T-cell (primary cell): ENCODE measurements at regions not wholly inside any gene's neighbourhood (a gene's known extent, or its start where the extent isn't known, plus 50 kb on each side); places are given as distances from the start of the nearest gene placed in this dataset.
A peak's percentile ranks its signal among the peaks of the same experiment; 100 is the strongest.

Experiments used
- ATAC-seq, 4 experiments: fragments of 200-7000 bp in 3 of 4; fragments of 150-1000 bp in 1 of 4; cut with Tn5 transposase; replicated peaks in 1 of 4; 1 replicate in 3 of 4; 2 replicates in 1 of 4; pipeline ENCODE4 v1.10.0; 2021; ENCODE audit warnings: moderate library complexity in 3 of 4, mild to moderate bottlenecking in 2 of 4, moderate number of reproducible peaks in 1 of 4
- CTCF ChIA-PET, 2 donors: fragments of 300-600 bp; sonication (Branson Sonifier 250); formaldehyde crosslinking; loops; one replicate each; lab custom pipeline; 2022; ENCODE audit warnings: antibody characterized with exemption in 2 of 2; lab: Charles Lee
- POLR2A ChIA-PET, 2 donors: fragments of 300-600 bp; sonication (Branson Sonifier 250); formaldehyde crosslinking; loops; one replicate each; lab custom pipeline; 2022; ENCODE audit warnings: antibody characterized with exemption in 2 of 2; lab: Charles Lee
- DNase-seq, 35 experiments: peaks; one replicate each; pipeline versions ENCODE4 v3.0.0 to v3.0.0-alpha.2; 2013 to 2023
- H3K27ac ChIP-seq: one replicate; pipeline ENCODE4 v1.5.1; 2013; ENCODE audit warnings: low read length
- H3K27me3 ChIP-seq, 2 experiments: replicated peaks in 1 of 2; 1 replicate in 1 of 2; 2 replicates in 1 of 2; pipeline versions ENCODE4 v1.6.1 to v1.7.0; 2013; ENCODE audit warnings: low read length in 1 of 2, mixed read lengths in 1 of 2; ENCODE audit not compliant: control insufficient read depth in 2 of 2, insufficient read depth in 2 of 2; ENCODE audit errors: extremely low read depth in 1 of 2
- H3K36me3 ChIP-seq, 2 donors: 1 replicate in 1 of 2; 2 replicates in 1 of 2; pipeline versions ENCODE4 v1.6.1 to v1.7.0; 2013; ENCODE audit warnings: low read length in 1 of 2; ENCODE audit not compliant: control insufficient read depth in 2 of 2, insufficient read depth in 1 of 2; ENCODE audit errors: extremely low read depth in 1 of 2
- H3K4me1 ChIP-seq, 2 experiments: 1 replicate in 1 of 2; 2 replicates in 1 of 2; pipeline versions ENCODE4 v1.6.1 to v1.7.0; 2013; ENCODE audit warnings: low read length in 2 of 2, mixed read lengths in 1 of 2; ENCODE audit not compliant: insufficient read depth in 2 of 2, control insufficient read depth in 1 of 2; ENCODE audit errors: extremely low read depth in 1 of 2
- H3K4me3 ChIP-seq, 2 donors: 1 replicate in 1 of 2; 2 replicates in 1 of 2; pipeline versions ENCODE4 v1.5.1 to v1.7.0; 2013; ENCODE audit warnings: mild to moderate bottlenecking in 2 of 2, low read length in 1 of 2, moderate library complexity in 1 of 2; ENCODE audit not compliant: control insufficient read depth in 1 of 2; ENCODE audit errors: extremely low read depth in 1 of 2
- H3K9me3 ChIP-seq: 2 replicates; pipeline ENCODE4 v1.7.0; 2013
- H3K27ac Mint-ChIP-seq, 2 donors: one replicate each; pipeline ENCODE4 v1.8.0; 2020 to 2021; ENCODE audit warnings: mild to moderate bottlenecking in 2 of 2, mixed read lengths in 2 of 2
- H3K27me3 Mint-ChIP-seq, 2 donors: one replicate each; pipeline ENCODE4 v1.8.0; 2021 to 2022; ENCODE audit warnings: mixed read lengths in 2 of 2
- H3K36me3 Mint-ChIP-seq: one replicate; pipeline ENCODE4 v1.8.0; 2021; ENCODE audit warnings: mixed read lengths
- H3K4me1 Mint-ChIP-seq, 3 donors: one replicate each; pipeline ENCODE4 v1.8.0; 2020 to 2022; ENCODE audit warnings: mixed read lengths in 3 of 3, mild to moderate bottlenecking in 1 of 3
- H3K4me3 Mint-ChIP-seq, 3 donors: one replicate each; pipeline ENCODE4 v1.8.0; 2020 to 2022; ENCODE audit warnings: mild to moderate bottlenecking in 3 of 3, mixed read lengths in 3 of 3, moderate library complexity in 3 of 3
- H3K9me3 Mint-ChIP-seq, 3 donors: one replicate each; pipeline ENCODE4 v1.8.0; 2020 to 2022; ENCODE audit warnings: mixed read lengths in 3 of 3
- WGBS: methylation state at CpG from one replicate; pipeline ENCODE4 v1.1.5; 2013; ENCODE audit warnings: missing lambda C conversion rate; ENCODE audit not compliant: insufficient coverage; 5-methylcytosine and 5-hydroxymethylcytosine counted together

DNA sequence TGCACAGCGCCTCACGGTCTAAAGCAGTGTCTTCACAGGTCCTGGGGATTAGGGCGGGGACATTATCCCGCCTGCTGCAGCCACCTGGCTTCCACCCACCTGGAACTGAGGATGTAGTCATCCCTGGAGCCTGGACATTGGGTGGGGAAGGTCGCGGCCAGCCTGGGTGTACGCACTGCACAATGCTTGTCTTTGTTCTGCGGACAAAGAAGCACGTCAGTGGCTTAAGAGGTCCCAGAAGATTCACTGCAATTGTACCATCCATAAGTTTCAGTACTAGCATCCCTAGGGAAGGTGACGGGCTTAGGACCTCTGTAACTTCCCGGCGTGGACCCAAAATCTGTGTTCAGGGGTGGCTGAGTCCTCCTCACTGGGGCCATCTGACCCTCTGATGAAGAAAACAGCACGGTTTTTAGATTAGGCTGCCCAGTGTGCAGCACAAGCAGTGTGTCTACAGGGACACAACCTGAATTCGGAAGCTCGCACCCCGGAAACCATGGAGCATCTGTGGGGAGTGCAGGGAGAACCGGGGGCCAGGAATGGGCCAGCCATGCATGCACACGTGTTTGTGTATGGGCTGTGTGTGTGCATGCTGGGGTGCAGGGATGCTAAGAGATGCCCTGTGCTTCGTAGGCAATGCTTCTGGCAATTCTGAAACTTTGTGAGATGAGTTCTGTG, 342.6 kb upstream of the B3GAT1 start:
- Histone ChIP-seq H3K9me3 (no peaks in the 10 kb centered on the region), H3K27ac (no peak overlapping the region), H3K4me1 (no peaks in the 10 kb centered on the region), H3K36me3 (no peaks in the 10 kb centered on the region), H3K27me3 (peaks cover 0 to 30% of the 10 kb centered on the region in 2 experiments), H3K4me3 (no peak overlapping the region)
- ChIA-PET POLR2A (no interaction called here), CTCF (no interaction called here)
- DNase-seq (peak in 1 of 35 experiments; percentile 11), ATAC-seq (no peak)
- Mint-ChIP-seq H3K4me1 (no peaks in the 10 kb centered on the region), H3K9me3 (no peaks in the 10 kb centered on the region), H3K27ac (no peak overlapping the region), H3K27me3 (peaks cover 12 to 13% of the 10 kb centered on the region in 2 donors), H3K4me3 (no peak overlapping the region), H3K36me3 (no peaks in the 10 kb centered on the region)
- 58% methylated on average over 16 of the region's 19 CpGs for WGBS

DNA sequence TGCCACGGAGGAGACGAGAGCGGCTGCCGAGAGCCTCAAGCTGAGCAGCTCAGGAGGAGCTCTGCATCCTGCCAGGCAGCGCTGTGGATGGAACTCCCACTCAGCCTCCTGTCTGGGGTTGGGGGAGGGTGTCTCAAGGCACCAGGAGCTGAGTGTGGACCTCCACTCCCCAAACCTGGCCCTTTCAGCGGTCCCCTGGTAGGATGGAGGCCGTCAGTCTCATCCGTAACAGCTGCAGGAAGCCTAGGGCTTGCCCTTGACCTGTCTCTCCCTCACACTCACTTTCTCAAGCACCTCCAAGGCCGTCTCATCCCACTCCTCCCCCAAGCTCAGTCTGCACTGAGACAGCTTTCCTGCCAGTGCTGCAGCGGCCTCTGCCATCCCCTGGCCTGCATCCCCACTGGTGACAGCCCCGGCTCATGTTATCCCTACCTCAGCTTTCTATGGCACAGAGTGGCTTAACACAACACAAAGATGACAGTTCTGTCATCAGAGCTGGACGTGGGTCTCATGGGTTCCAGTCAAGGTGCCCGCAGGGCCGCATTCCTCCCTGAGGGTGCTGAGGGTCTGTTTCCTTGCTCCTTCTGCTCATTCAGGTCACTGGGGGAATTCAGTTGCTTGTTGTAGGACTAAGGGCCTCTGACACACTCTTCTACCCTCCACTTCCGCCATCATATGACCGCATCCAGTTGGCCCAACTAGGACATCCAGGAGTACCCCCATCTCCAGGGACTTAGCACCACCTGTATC, 341.9 kb upstream of the B3GAT1 start:
- Mint-ChIP-seq H3K4me1 (no peaks in the 10 kb centered on the region), H3K9me3 (no peaks in the 10 kb centered on the region), H3K27ac (no peak overlapping the region), H3K36me3 (no peaks in the 10 kb centered on the region), H3K4me3 (no peak overlapping the region), H3K27me3 (peaks cover 17 to 18% of the 10 kb centered on the region in 2 donors)
- ATAC-seq (no peak), DNase-seq (peak in 1 of 35 experiments; percentile 8)
- Histone ChIP-seq H3K4me1 (no peaks in the 10 kb centered on the region), H3K9me3 (no peaks in the 10 kb centered on the region), H3K4me3 (no peak overlapping the region), H3K36me3 (no peaks in the 10 kb centered on the region), H3K27me3 (peaks cover 0 to 30% of the 10 kb centered on the region in 2 experiments), H3K27ac (no peak overlapping the region)
- CTCF ChIA-PET, result no interaction called here
- WGBS, result 52% methylated on average over 5 of the region's 16 CpGs
- POLR2A ChIA-PET, result no interaction called here

DNA sequence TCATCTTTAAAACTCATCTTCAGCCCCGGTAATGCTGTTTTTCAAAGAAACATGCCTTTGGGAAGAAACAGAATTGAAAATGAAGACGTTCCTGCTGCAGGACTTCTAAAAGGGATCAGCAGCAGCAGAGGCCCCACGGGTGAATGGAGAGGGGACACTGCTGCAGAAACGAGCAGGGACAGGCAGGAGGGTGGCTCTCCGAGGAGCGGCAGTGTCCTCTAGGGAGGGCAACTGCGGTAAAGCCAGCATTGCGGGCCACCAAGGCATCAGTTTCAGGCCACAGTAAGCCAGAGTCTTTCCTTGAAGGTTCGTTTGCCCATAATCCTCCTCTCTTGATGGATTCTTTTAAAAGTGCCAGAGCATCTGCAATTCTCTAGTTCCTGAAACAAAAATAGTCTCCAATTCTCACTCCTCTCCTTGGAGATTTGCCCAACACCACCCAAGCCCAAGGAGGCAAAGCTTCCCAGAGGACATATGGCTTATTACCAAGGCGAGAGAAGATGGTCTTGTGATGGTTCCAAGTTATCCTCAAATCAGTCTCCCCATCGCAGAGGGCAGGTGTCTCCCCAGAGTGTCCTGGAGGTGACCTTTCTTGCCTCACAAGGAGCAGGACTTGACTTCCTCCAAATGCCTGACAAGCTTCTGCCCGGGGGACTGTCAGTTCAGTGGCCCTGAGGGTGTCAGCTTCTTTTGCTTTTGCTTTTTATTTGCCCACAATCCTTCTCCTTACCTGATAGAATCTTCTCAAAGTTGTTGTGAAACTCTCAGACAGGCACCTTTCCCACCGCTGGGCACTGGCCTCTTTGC, 341.1 kb upstream of the B3GAT1 start:
- WGBS, result 71% methylated on average over 11 of the region's 13 CpGs
- Mint-ChIP-seq H3K4me1 (no peaks in the 10 kb centered on the region), H3K27ac (no peak overlapping the region), H3K27me3 (peaks cover 22 to 24% of the 10 kb centered on the region in 2 donors), H3K9me3 (peaks cover 0 to 2% (median 0%) of the 10 kb centered on the region in 3 donors), H3K36me3 (no peaks in the 10 kb centered on the region), H3K4me3 (no peak overlapping the region)
- no peak overlapping the region for H3K27ac ChIP-seq
- POLR2A ChIA-PET, result no interaction called here
- DNase-seq (no peak), ATAC-seq (no peak)
- no peaks in the 10 kb centered on the region for H3K36me3 ChIP-seq
- CTCF ChIA-PET, result no interaction called here
- H3K4me1 ChIP-seq, result no peaks in the 10 kb centered on the region
- H3K27me3 ChIP-seq, result peaks cover 0 to 28% of the 10 kb centered on the region in 2 experiments
- no peaks in the 10 kb centered on the region for H3K9me3 ChIP-seq
- H3K4me3 ChIP-seq, result no peak overlapping the region

DNA sequence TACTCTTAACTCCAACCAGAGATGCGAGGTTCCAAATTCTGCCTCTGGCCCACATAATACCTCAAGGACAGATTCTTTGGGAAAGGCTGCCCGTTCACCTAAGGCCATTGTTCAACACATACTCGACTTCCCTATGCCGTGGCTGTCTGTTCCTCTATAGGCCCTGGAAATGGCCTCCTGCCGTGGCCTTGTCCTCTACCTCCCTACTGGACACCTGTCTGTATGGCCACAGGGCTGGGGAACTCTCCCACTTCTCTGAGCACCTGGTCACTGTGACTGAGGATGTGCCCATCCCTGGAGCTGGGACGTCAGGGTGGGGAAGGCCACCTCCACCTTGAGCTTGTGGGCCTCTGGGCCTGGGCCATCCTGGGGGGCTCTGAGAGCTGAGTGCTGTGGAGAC, 340.5 kb upstream of the B3GAT1 start:
- Histone ChIP-seq H3K4me3 (no peak overlapping the region), H3K27ac (no peak overlapping the region), H3K9me3 (no peaks in the 10 kb centered on the region), H3K4me1 (no peaks in the 10 kb centered on the region), H3K27me3 (peaks cover 0 to 28% of the 10 kb centered on the region in 2 experiments), H3K36me3 (no peaks in the 10 kb centered on the region)
- Mint-ChIP-seq H3K9me3 (peaks cover 0 to 2% (median 0%) of the 10 kb centered on the region in 3 donors), H3K4me3 (no peak overlapping the region), H3K27ac (no peak overlapping the region), H3K4me1 (no peaks in the 10 kb centered on the region), H3K27me3 (peaks cover 23 to 25% of the 10 kb centered on the region in 2 donors), H3K36me3 (no peaks in the 10 kb centered on the region)
- CTCF ChIA-PET, result no interaction called here
- 68% methylated on average over 6 of the region's 6 CpGs for WGBS
- DNase-seq (peak in 1 of 35 experiments; percentile 11), ATAC-seq (no peak)
- POLR2A ChIA-PET, result no interaction called here

DNA sequence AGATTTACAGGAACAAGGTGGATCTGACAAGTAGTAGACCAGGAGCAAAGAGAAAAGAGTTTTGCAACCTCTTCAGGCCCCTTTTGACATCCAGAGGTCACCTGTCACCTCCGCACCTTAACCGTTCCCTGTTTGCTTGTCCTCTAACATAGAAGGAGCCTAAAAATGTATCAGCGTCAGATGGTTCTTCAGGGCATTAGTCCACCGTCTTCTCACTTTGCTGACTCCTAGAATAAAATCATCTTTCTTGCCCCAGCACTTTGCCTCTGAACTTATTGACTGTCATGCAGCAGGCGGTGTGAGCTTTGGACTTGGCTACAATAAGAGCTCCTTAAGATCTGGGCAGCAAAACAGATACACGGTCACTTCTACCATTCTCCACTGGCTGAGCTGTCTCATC, 339.7 kb upstream of the B3GAT1 start:
- no peaks in the 10 kb centered on the region for H3K9me3 ChIP-seq
- DNase-seq (no peak), ATAC-seq (no peak)
- no peaks in the 10 kb centered on the region for H3K36me3 ChIP-seq
- Mint-ChIP-seq H3K27ac (no peak overlapping the region), H3K9me3 (peaks cover 0 to 2% (median 0%) of the 10 kb centered on the region in 3 donors), H3K27me3 (peaks cover 22 to 25% of the 10 kb centered on the region in 2 donors), H3K4me1 (no peaks in the 10 kb centered on the region), H3K36me3 (no peaks in the 10 kb centered on the region), H3K4me3 (no peak overlapping the region)
- 86% methylated on average over 5 of the region's 6 CpGs for WGBS
- H3K4me1 ChIP-seq, result no peaks in the 10 kb centered on the region
- H3K4me3 ChIP-seq, result no peak overlapping the region
- H3K27me3 ChIP-seq, result peaks cover 0 to 28% of the 10 kb centered on the region in 2 experiments
- ChIA-PET POLR2A (no interaction called here), CTCF (no interaction called here)
- H3K27ac ChIP-seq, result no peak overlapping the region

DNA sequence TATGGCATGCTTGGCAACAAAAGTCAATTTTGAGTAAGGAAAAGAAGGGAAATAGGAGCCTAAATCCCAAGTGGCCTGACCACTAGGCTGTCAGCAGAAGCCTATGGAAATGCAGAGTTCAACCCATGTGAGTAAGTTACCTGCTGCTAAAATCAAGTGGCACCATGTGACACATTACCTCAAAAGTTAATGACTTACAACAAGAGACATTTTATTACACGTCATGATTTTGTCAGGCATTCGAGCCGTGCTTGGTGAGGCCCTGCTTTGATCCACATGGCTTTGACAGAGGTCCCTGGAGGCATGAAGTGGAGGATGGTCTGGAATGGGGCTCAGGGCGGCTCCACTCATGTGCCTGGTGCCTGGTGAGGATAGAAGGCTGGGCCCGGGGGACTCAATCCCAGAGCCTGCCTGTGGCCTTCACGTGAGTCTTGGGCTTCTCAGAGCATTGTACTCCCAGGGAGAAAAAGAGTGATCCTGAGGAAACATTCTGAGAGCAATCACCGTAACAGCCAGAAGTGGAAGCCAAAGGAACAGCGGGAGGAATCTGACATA, 339.1 kb upstream of the B3GAT1 start:
- Mint-ChIP-seq H3K4me3 (no peak overlapping the region), H3K9me3 (peaks cover 0 to 2% (median 0%) of the 10 kb centered on the region in 3 donors), H3K36me3 (no peaks in the 10 kb centered on the region), H3K4me1 (no peaks in the 10 kb centered on the region), H3K27ac (no peak overlapping the region), H3K27me3 (peaks cover 22 to 25% of the 10 kb centered on the region in 2 donors)
- Histone ChIP-seq H3K4me1 (no peaks in the 10 kb centered on the region), H3K27me3 (peaks cover 0 to 26% of the 10 kb centered on the region in 2 experiments), H3K9me3 (no peaks in the 10 kb centered on the region), H3K4me3 (no peak overlapping the region), H3K27ac (no peak overlapping the region), H3K36me3 (no peaks in the 10 kb centered on the region)
- ATAC-seq (no peak), DNase-seq (no peak)
- ChIA-PET CTCF (no interaction called here), POLR2A (no interaction called here)
- 73% methylated on average over 8 of the region's 8 CpGs for WGBS
